ENCODE measurements at regions not wholly inside any gene's neighbourhood (a gene's known extent, or its start where the extent isn't known, plus 50 kb on each side); places are given as distances from the start of the nearest gene placed in this dataset.

GRCh38 chr6:169955731-169956437 lies 204.5 kb downstream of the ERMARD start:
- TF ChIP-seq CTCF (IDR thresholded peaks at IDR 0.05) (no peak), POLR2AphosphoS5 (IDR thresholded peaks at IDR 0.05) (no peak), POLR2A (IDR thresholded peaks at IDR 0.05; ENCODE audit: low read depth) (no peak)

Measured in esophagus muscularis mucosa (tissue), 3 donors.